ENCODE measurements at regions not wholly inside any gene's neighbourhood (a gene's known extent, or its start where the extent isn't known, plus 50 kb on each side); places are given as distances from the start of the nearest gene placed in this dataset.

- Mint-ChIP-seq H3K36me3 (ENCODE audit: low read depth) (no peaks in the 10 kb centered on the region), H3K27me3 (ENCODE audit: insufficient read depth, low read depth, poor library complexity) (no peaks in the 10 kb centered on the region), H3K27ac (0 out of 2 replicates have a peak overlapping the region, but pooled peaks have one; percentile 15), H3K4me3 (no peak overlapping the region), H3K4me1 (0 out of 3 replicates have a peak, but pooled peaks cover 3% of the 10 kb centered on the region), H3K9me3 (no peaks in the 10 kb centered on the region)
- Histone ChIP-seq H3K4me3 (no peak overlapping the region), H2AFZ (no peak overlapping the region), H4K20me1 (replicated peaks; ENCODE audit: insufficient read depth) (no peaks in the 10 kb centered on the region), H3K27ac (ENCODE audit: low read depth) (no peak overlapping the region), H3K36me3 (ENCODE audit: insufficient read depth) (no peaks in the 10 kb centered on the region), H3K79me2 (replicated peaks; ENCODE audit: insufficient read depth) (no peaks in the 10 kb centered on the region), H3K9me2 (ENCODE audit: insufficient read depth) (no peaks in the 10 kb centered on the region), H3K27me3 (ENCODE audit: insufficient read depth) (no peaks in the 10 kb centered on the region), H3F3A (replicated peaks; ENCODE audit: low read depth) (no peaks in the 10 kb centered on the region), H3K4me2 (no peak overlapping the region), H3K4me1 (ENCODE audit: insufficient read depth) (no peaks in the 10 kb centered on the region)
- ATAC-seq (no peak), DNase-seq (ENCODE audit: low spot score) (no peak)
- TF ChIP-seq CREB1 (CRISPR knock-in tag; IDR thresholded peaks at IDR 0.05; ENCODE audit: low read depth) (no peak), NANOG (IDR thresholded peaks at IDR 0.05; ENCODE audit: borderline replicate concordance) (no peak), REST (IDR thresholded peaks at IDR 0.05; ENCODE audit: unreplicated experiment) (no peak), EZH2 (IDR thresholded peaks at IDR 0.05; ENCODE audit: low read depth, unreplicated experiment) (no peak), ETS1 (IDR thresholded peaks at IDR 0.05) (no peak)
- TF ChIP-seq, protein P1, sequence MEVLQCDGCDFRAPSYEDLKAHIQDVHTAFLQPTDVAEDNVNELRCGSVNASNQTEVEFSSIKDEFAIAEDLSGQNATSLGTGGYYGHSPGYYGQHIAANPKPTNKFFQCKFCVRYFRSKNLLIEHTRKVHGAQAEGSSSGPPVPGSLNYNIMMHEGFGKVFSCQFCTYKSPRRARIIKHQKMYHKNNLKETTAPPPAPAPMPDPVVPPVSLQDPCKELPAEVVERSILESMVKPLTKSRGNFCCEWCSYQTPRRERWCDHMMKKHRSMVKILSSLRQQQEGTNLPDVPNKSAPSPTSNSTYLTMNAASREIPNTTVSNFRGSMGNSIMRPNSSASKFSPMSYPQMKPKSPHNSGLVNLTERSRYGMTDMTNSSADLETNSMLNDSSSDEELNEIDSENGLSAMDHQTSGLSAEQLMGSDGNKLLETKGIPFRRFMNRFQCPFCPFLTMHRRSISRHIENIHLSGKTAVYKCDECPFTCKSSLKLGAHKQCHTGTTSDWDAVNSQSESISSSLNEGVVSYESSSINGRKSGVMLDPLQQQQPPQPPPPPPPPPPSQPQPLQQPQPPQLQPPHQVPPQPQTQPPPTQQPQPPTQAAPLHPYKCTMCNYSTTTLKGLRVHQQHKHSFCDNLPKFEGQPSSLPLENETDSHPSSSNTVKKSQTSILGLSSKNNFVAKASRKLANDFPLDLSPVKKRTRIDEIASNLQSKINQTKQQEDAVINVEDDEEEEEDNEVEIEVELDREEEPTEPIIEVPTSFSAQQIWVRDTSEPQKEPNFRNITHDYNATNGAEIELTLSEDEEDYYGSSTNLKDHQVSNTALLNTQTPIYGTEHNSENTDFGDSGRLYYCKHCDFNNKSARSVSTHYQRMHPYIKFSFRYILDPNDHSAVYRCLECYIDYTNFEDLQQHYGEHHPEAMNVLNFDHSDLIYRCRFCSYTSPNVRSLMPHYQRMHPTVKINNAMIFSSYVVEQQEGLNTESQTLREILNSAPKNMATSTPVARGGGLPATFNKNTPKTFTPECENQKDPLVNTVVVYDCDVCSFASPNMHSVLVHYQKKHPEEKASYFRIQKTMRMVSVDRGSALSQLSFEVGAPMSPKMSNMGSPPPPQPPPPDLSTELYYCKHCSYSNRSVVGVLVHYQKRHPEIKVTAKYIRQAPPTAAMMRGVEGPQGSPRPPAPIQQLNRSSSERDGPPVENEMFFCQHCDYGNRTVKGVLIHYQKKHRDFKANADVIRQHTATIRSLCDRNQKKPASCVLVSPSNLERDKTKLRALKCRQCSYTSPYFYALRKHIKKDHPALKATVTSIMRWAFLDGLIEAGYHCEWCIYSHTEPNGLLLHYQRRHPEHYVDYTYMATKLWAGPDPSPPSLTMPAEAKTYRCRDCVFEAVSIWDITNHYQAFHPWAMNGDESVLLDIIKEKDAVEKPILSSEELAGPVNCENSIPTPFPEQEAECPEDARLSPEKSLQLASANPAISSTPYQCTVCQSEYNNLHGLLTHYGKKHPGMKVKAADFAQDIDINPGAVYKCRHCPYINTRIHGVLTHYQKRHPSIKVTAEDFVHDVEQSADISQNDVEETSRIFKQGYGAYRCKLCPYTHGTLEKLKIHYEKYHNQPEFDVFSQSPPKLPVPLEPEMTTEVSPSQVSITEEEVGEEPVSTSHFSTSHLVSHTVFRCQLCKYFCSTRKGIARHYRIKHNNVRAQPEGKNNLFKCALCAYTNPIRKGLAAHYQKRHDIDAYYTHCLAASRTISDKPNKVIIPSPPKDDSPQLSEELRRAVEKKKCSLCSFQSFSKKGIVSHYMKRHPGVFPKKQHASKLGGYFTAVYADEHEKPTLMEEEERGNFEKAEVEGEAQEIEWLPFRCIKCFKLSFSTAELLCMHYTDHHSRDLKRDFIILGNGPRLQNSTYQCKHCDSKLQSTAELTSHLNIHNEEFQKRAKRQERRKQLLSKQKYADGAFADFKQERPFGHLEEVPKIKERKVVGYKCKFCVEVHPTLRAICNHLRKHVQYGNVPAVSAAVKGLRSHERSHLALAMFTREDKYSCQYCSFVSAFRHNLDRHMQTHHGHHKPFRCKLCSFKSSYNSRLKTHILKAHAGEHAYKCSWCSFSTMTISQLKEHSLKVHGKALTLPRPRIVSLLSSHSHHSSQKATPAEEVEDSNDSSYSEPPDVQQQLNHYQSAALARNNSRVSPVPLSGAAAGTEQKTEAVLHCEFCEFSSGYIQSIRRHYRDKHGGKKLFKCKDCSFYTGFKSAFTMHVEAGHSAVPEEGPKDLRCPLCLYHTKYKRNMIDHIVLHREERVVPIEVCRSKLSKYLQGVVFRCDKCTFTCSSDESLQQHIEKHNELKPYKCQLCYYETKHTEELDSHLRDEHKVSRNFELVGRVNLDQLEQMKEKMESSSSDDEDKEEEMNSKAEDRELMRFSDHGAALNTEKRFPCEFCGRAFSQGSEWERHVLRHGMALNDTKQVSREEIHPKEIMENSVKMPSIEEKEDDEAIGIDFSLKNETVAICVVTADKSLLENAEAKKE (CRISPR knock-in tag; IDR thresholded peaks at IDR 0.05) = no peak
- TF ChIP-seq, protein P2, sequence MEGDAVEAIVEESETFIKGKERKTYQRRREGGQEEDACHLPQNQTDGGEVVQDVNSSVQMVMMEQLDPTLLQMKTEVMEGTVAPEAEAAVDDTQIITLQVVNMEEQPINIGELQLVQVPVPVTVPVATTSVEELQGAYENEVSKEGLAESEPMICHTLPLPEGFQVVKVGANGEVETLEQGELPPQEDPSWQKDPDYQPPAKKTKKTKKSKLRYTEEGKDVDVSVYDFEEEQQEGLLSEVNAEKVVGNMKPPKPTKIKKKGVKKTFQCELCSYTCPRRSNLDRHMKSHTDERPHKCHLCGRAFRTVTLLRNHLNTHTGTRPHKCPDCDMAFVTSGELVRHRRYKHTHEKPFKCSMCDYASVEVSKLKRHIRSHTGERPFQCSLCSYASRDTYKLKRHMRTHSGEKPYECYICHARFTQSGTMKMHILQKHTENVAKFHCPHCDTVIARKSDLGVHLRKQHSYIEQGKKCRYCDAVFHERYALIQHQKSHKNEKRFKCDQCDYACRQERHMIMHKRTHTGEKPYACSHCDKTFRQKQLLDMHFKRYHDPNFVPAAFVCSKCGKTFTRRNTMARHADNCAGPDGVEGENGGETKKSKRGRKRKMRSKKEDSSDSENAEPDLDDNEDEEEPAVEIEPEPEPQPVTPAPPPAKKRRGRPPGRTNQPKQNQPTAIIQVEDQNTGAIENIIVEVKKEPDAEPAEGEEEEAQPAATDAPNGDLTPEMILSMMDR (conservative IDR thresholded peaks at IDR 0.05; ENCODE audit: low read depth in 2 of 2) = no peak
Measured at GRCh38 chr6:69580706-69581105, 216.1 kb downstream of the LMBRD1 start.
